Hepatic stellate cell (primary cell): ENCODE measurements at regions not wholly inside any gene's neighbourhood (a gene's known extent, or its start where the extent isn't known, plus 50 kb on each side); places are given as distances from the start of the nearest gene placed in this dataset.

Source experiments
- DNase-seq: peaks from one replicate; pipeline ENCODE4 v3.0.0; 2011; ENCODE audit warnings: low spot score

- no peak for DNase-seq
Observed at GRCh38 chr4:181281451-181281850, 961.8 kb upstream of the TENM3 start.

- no peak for DNase-seq
Observed at GRCh38 chr4:181289198-181289597, 954.0 kb upstream of the TENM3 start.

GRCh38 chr4:181291615-181292014 lies 951.6 kb upstream of the TENM3 start:
- DNase-seq = no peak

- DNase-seq = no peak
Observed at GRCh38 chr4:181293014-181293413, 950.2 kb upstream of the TENM3 start.

GRCh38 chr4:181293541-181293940 lies 949.7 kb upstream of the TENM3 start:
- DNase-seq = no peak

GRCh38 chr4:181294421-181294820 lies 948.8 kb upstream of the TENM3 start:
- DNase-seq = no peak

- DNase-seq = no peak
Observed at GRCh38 chr4:181301735-181302710, 941.2 kb upstream of the TENM3 start.

GRCh38 chr4:181307824-181308223 lies 935.4 kb upstream of the TENM3 start:
- DNase-seq = no peak

- no peak for DNase-seq
Observed at GRCh38 chr4:181308476-181309312, 934.5 kb upstream of the TENM3 start.

- no peak for DNase-seq
Observed at GRCh38 chr4:181312066-181312465, 931.1 kb upstream of the TENM3 start.

- DNase-seq = no peak
Observed at GRCh38 chr4:181319629-181320028, 923.6 kb upstream of the TENM3 start.

- DNase-seq = no peak
Observed at GRCh38 chr4:181323061-181323460, 920.1 kb upstream of the TENM3 start.

- no peak for DNase-seq
Observed at GRCh38 chr4:181330654-181331201, 912.5 kb upstream of the TENM3 start.

- no peak for DNase-seq
Observed at GRCh38 chr4:181331214-181331613, 912.0 kb upstream of the TENM3 start.

- no peak for DNase-seq
Observed at GRCh38 chr4:181345931-181346330, 897.3 kb upstream of the TENM3 start.

GRCh38 chr4:181350615-181351415 lies 892.4 kb upstream of the TENM3 start:
- no peak for DNase-seq

GRCh38 chr4:181364504-181364903 lies 878.7 kb upstream of the TENM3 start:
- DNase-seq = no peak

- no peak for DNase-seq
Observed at GRCh38 chr4:181365671-181366070, 877.5 kb upstream of the TENM3 start.

GRCh38 chr4:181372014-181372413 lies 871.2 kb upstream of the TENM3 start:
- DNase-seq = no peak

- no peak for DNase-seq
Observed at GRCh38 chr4:181376058-181376457, 867.1 kb upstream of the TENM3 start.

- DNase-seq = no peak
Observed at GRCh38 chr4:181388061-181388460, 855.1 kb upstream of the TENM3 start.

GRCh38 chr4:181416966-181417365 lies 826.2 kb upstream of the TENM3 start:
- DNase-seq = no peak
